ENCODE measurements at regions not wholly inside any gene's neighbourhood (a gene's known extent, or its start where the extent isn't known, plus 50 kb on each side); places are given as distances from the start of the nearest gene placed in this dataset.

- BruUV-seq (replicated peaks): no TSS peak
- Histone ChIP-seq H3K79me1 (ENCODE audit: low read depth in 1 of 2, low read length in 2 of 2) (no peaks in the 10 kb centered on the region), H4K20me1 (ENCODE audit: insufficient read depth, low read length) (no peaks in the 10 kb centered on the region), H3K9me3 (ENCODE audit: control insufficient read depth, insufficient read depth, low read length) (peaks cover 21% of the 10 kb centered on the region), H4K8ac (ENCODE audit: low read depth in 2 of 2, low read length in 2 of 2) (no peak overlapping the region), H2BK5ac (ENCODE audit: low read depth, low read length, poor library complexity, severe bottlenecking) (no peak overlapping the region), H3K27me3 (ENCODE audit: control insufficient read depth, insufficient read depth, low read length) (no peaks in the 10 kb centered on the region), H2BK15ac (ENCODE audit: low read depth, low read length) (no peak overlapping the region), H3K4ac (ENCODE audit: low read depth, low read length) (no peak overlapping the region), H3K4me1 (ENCODE audit: control insufficient read depth, insufficient read depth, low read length) (no peaks in the 10 kb centered on the region), H3K56ac (ENCODE audit: extremely low read depth, insufficient read depth, low read length) (no peak overlapping the region), H2AK9ac (replicated peaks; ENCODE audit: low read depth, low read length, poor library complexity) (no peak overlapping the region), H3K14ac (replicated peaks; ENCODE audit: low read depth, low read length) (no peak overlapping the region), H2AK5ac (ENCODE audit: low read depth, low read length) (no peak overlapping the region), H3K4me2 (ENCODE audit: low read depth, low read length) (no peak overlapping the region), H2BK120ac (ENCODE audit: low read depth, low read length) (no peak overlapping the region), H2AFZ (replicated peaks; ENCODE audit: low read length, poor library complexity) (no peak overlapping the region), H3K36me3 (ENCODE audit: control insufficient read depth, insufficient read depth, low read length) (no peaks in the 10 kb centered on the region), H3K4me3 (ENCODE audit: insufficient read depth, low read depth, low read length) (no peak overlapping the region), H3K18ac (ENCODE audit: low read depth, low read length) (no peak overlapping the region), H3K9ac (ENCODE audit: low read depth, low read length) (no peak overlapping the region), H3K9me1 (ENCODE audit: insufficient read depth, low read length) (no peaks in the 10 kb centered on the region), H3K27ac (ENCODE audit: insufficient read depth, low read length) (no peak overlapping the region), H3K23ac (ENCODE audit: low read depth, low read length) (no peak overlapping the region), H4K5ac (ENCODE audit: low read depth, low read length) (no peak overlapping the region), H2BK20ac (ENCODE audit: low read depth, low read length) (no peak overlapping the region), H4K91ac (ENCODE audit: insufficient read depth, low read depth, low read length) (no peak overlapping the region)
- DNase-seq (no peak), ATAC-seq (ENCODE audit: low read depth) (no peak)
- no peak for TF ChIP-seq RCOR1 (IDR thresholded peaks at IDR 0.05; ENCODE audit: insufficient replicate concordance, low read length)
- no peak for TF ChIP-seq ELK1 (IDR thresholded peaks at IDR 0.05; ENCODE audit: borderline replicate concordance, low read depth, low read length)
- TF ChIP-seq POLR2A (IDR thresholded peaks at IDR 0.05; ENCODE audit: low read depth, low read length): no peak
- TF ChIP-seq CTCF (conservative IDR thresholded peaks at IDR 0.05; ENCODE audit: low read depth, low read length): no peak
- dilution Hi-C loops (cut with HindIII; ENCODE audit: low sequenced_read_pairs, unreplicated experiment): no loop called here
- intact Hi-C loops (cut with micrococcal nuclease): no loop called here
- CTCF ChIA-PET: no interaction called here
- POLR2A ChIA-PET (ENCODE audit: unreplicated experiment): no interaction called here
- in situ Hi-C loops (cut with MboI; ENCODE audit: low sequenced_read_pairs): no loop called here
- WGBS, 2 experiments (ENCODE audit: extremely low coverage in 2 of 2, insufficient read length in 1 of 2): 100% methylated on average over 1 of the region's 4 CpGs; no CpG with 5 or more reads in 1 of the 2 experiments
Measured at GRCh38 chr16:13401641-13402040, 500.2 kb downstream of the SHISA9 start.

All from IMR-90 (cell line).